Keratinocyte (primary cell): ENCODE measurements at regions not wholly inside any gene's neighbourhood (a gene's known extent, or its start where the extent isn't known, plus 50 kb on each side); places are given as distances from the start of the nearest gene placed in this dataset.
A peak's percentile ranks its signal among the peaks of the same experiment; 100 is the strongest.

ENCODE experiments used
- EZH2 ChIP-seq: IDR thresholded peaks from one replicate; pipeline ENCODE4 v1.6.1; 2012; ENCODE audit warnings: inconsistent platforms, mild to moderate bottlenecking, low read length, moderate library complexity
- TF ChIP-seq, protein P1 (sequence below), 3 experiments: IDR thresholded peaks in 1 of 3; conservative IDR thresholded peaks in 1 of 3; optimal IDR thresholded peaks in 1 of 3; 2 replicates in 2 of 3; 3 replicates in 1 of 3; pipeline versions ENCODE3 to v1.5.1; 2011; ENCODE audit warnings: low read length in 3 of 3, mild to moderate bottlenecking in 3 of 3, moderate library complexity in 2 of 3, control low read depth in 1 of 3, inconsistent platforms in 1 of 3; ENCODE audit not compliant: insufficient read depth in 2 of 3; ENCODE audit errors: extremely low read depth in 1 of 3

DNA sequence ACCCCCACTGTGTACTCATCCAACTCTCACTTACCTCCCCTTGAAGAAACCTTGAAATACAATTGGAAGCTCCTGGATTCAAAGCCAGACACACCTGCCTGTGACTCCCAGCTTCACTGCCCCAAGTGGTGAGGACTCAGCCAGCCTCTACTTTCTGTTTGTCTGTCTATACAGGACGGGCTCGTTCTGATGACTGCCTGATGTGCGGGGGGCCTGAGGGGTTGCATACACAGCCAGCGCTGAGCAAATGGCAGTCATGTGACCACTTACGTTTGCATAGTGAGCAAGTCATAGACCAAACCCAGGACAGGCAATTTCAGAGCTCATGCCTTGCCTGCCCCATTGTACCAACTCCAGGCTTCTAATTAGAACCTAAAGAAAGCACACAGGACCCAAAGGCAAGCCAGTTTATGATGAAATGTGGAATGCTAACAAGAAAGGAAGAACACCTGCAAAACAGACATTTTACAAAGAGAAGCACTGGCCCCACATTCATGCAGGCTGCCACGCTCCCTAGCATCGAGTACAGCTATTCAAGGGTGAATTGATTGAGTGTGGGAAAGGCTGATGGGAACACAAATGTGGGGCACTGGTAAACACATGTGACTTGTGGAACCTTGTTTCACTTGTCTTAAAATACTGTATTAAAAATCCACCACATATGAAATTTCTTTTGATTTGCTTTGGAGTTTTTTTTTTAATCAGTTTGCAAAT, 137.8 kb downstream of the LNPK start:
- TF ChIP-seq, protein P1, sequence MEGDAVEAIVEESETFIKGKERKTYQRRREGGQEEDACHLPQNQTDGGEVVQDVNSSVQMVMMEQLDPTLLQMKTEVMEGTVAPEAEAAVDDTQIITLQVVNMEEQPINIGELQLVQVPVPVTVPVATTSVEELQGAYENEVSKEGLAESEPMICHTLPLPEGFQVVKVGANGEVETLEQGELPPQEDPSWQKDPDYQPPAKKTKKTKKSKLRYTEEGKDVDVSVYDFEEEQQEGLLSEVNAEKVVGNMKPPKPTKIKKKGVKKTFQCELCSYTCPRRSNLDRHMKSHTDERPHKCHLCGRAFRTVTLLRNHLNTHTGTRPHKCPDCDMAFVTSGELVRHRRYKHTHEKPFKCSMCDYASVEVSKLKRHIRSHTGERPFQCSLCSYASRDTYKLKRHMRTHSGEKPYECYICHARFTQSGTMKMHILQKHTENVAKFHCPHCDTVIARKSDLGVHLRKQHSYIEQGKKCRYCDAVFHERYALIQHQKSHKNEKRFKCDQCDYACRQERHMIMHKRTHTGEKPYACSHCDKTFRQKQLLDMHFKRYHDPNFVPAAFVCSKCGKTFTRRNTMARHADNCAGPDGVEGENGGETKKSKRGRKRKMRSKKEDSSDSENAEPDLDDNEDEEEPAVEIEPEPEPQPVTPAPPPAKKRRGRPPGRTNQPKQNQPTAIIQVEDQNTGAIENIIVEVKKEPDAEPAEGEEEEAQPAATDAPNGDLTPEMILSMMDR (optimal IDR thresholded peaks at IDR 0.05 in 1 of 3, IDR thresholded peaks at IDR 0.05 in 1 of 3, conservative IDR thresholded peaks at IDR 0.05 in 1 of 3; ENCODE audit: extremely low read depth in 1 of 3, insufficient read depth in 2 of 3, low read length in 3 of 3) = peak in 2 of 3 experiments; percentile 12 to 34
- no peak for TF ChIP-seq EZH2
